Bronchial epithelial cell (primary cell): ENCODE measurements at regions not wholly inside any gene's neighbourhood (a gene's known extent, or its start where the extent isn't known, plus 50 kb on each side); places are given as distances from the start of the nearest gene placed in this dataset.

Experiments used
- DNase-seq: peaks from one replicate; pipeline ENCODE4 v3.0.0-alpha.2; 2010; ENCODE audit warnings: low read depth
- FAIRE-seq: peaks from 2 replicates; lab custom pipeline; 2011; peaks lifted over from hg19 to GRCh38; lab: Jason Lieb, UNC
- H3K27me3 ChIP-seq: 2 replicates; pipeline ENCODE4 v1.5.1; 2011; ENCODE audit warnings: low read length; ENCODE audit not compliant: control insufficient read depth, insufficient read depth
- H3K36me3 ChIP-seq: 2 replicates; pipeline ENCODE4 v1.5.1; 2011; ENCODE audit warnings: low read length; ENCODE audit not compliant: control insufficient read depth, insufficient read depth
- H3K4me3 ChIP-seq: 2 replicates; pipeline ENCODE4 v1.5.1; 2011; ENCODE audit warnings: mild to moderate bottlenecking, low read depth, low read length, control low read depth
- TF ChIP-seq, protein P1 (sequence below): IDR thresholded peaks from 2 replicates; pipeline ENCODE4 v1.5.1; 2011; ENCODE audit warnings: mild to moderate bottlenecking, moderate library complexity, low read length, control low read depth, inconsistent platforms; ENCODE audit not compliant: insufficient read depth, severe bottlenecking

GRCh38 chr16:86325895-86326294, 184.4 kb upstream of the FOXF1 start:
- TF ChIP-seq, protein P1, sequence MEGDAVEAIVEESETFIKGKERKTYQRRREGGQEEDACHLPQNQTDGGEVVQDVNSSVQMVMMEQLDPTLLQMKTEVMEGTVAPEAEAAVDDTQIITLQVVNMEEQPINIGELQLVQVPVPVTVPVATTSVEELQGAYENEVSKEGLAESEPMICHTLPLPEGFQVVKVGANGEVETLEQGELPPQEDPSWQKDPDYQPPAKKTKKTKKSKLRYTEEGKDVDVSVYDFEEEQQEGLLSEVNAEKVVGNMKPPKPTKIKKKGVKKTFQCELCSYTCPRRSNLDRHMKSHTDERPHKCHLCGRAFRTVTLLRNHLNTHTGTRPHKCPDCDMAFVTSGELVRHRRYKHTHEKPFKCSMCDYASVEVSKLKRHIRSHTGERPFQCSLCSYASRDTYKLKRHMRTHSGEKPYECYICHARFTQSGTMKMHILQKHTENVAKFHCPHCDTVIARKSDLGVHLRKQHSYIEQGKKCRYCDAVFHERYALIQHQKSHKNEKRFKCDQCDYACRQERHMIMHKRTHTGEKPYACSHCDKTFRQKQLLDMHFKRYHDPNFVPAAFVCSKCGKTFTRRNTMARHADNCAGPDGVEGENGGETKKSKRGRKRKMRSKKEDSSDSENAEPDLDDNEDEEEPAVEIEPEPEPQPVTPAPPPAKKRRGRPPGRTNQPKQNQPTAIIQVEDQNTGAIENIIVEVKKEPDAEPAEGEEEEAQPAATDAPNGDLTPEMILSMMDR, result no peak
- DNase-seq (no peak), FAIRE-seq (no peak)
- Histone ChIP-seq H3K36me3 (no peaks in the 10 kb centered on the region), H3K27me3 (no peaks in the 10 kb centered on the region), H3K4me3 (no peak overlapping the region)

DNA sequence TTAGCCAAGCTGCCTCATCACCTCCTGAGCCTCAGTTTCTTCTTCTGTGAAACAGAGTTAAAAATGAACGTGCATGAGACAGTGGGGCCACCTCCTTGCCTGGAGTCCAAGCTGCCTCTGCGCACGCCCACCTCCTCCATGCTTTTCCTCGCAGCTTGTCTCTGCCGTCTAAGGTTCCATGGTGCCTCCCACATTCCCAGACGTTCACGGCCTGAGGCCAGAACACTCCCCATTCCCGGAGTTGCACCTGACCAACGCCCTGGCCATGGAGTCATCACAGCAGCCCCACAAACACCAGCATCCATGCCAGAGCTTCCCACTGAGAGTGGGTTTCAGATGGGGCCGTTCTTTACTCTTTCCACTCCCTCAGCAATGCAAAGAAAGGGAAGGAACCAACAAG, 183.0 kb upstream of the FOXF1 start:
- Histone ChIP-seq H3K36me3 (no peaks in the 10 kb centered on the region), H3K4me3 (no peak overlapping the region), H3K27me3 (no peaks in the 10 kb centered on the region)
- FAIRE-seq (no peak), DNase-seq (no peak)
- TF ChIP-seq, protein P1, result no peak

GRCh38 chr16:86330906-86331305, 179.4 kb upstream of the FOXF1 start:
- H3K4me3 ChIP-seq, result no peak overlapping the region
- TF ChIP-seq, protein P1, result no peak
- H3K36me3 ChIP-seq, result no peaks in the 10 kb centered on the region
- DNase-seq (no peak), FAIRE-seq (no peak)
- no peaks in the 10 kb centered on the region for H3K27me3 ChIP-seq

DNA sequence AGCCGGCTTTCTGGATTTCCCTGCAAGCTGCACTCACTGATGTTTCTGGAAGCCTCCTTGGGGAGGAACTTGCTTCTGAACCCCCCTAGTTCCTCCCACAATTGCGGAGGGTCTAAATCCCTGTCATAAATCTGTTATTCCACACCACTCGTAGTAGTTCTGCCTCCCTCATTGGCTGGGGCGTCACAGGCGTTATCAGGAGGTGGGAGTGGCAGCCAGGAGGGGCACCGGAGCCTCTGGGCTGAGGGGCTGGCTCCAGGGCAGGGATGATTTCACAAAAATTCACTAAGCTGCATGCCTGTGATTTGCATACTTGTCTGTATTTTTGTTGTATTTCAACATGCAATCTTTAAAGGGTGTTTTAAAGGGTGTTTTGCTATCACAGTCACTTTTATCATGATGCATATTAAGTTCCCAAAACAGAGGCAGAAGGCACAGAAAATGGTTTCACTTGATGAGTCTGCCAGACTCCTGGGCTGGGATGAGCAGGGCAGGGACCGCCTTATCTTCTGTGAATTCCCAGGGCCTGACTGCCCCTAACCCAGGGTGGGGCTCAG, 176.2 kb upstream of the FOXF1 start:
- FAIRE-seq (no peak), DNase-seq (no peak)
- TF ChIP-seq, protein P1, result no peak
- Histone ChIP-seq H3K27me3 (no peaks in the 10 kb centered on the region), H3K36me3 (no peaks in the 10 kb centered on the region), H3K4me3 (no peak overlapping the region)

GRCh38 chr16:86335266-86336172, 174.8 kb upstream of the FOXF1 start:
- FAIRE-seq, result no peak
- no peaks in the 10 kb centered on the region for H3K27me3 ChIP-seq

More at GRCh38 chr16:86335266-86336172, 174.8 kb upstream of the FOXF1 start:
- no peak for DNase-seq
- TF ChIP-seq, protein P1, result no peak
- Histone ChIP-seq H3K4me3 (no peak overlapping the region), H3K36me3 (no peaks in the 10 kb centered on the region)
